IMR-90 (cell line): ENCODE measurements at regions not wholly inside any gene's neighbourhood (a gene's known extent, or its start where the extent isn't known, plus 50 kb on each side); places are given as distances from the start of the nearest gene placed in this dataset.

Experiments used
- BHLHE40 ChIP-seq: fragments of 150-350 bp; IDR thresholded peaks from 2 replicates; pipeline ENCODE4 v1.6.1; 2016; ENCODE audit warnings: mild to moderate bottlenecking, low read depth, low read length
- FOS ChIP-seq: fragments of 150-350 bp; IDR thresholded peaks from 2 replicates; pipeline ENCODE4 v1.6.1; 2016; ENCODE audit warnings: low read depth, low read length
- NFE2L2 ChIP-seq: fragments of 150-350 bp; IDR thresholded peaks from 2 replicates; pipeline ENCODE4 v1.6.1; 2016; ENCODE audit warnings: low read depth, mild to moderate bottlenecking, low read length
- POLR2A ChIP-seq: IDR thresholded peaks from 2 replicates; pipeline ENCODE4 v1.6.1; 2012; ENCODE audit warnings: mild to moderate bottlenecking, low read depth, low read length
- RAD21 ChIP-seq: IDR thresholded peaks from 2 replicates; pipeline ENCODE4 v1.6.1; 2012; ENCODE audit warnings: low read length, improper control_type of control experiment
- RFX5 ChIP-seq: IDR thresholded peaks from 2 replicates; pipeline ENCODE4 v1.8.0; 2012; ENCODE audit warnings: low read depth, mild to moderate bottlenecking, low read length, moderate library complexity
- SMC3 ChIP-seq: fragments of 150-350 bp; IDR thresholded peaks from 2 replicates; pipeline ENCODE4 v1.6.1; 2016; ENCODE audit warnings: low read depth, mild to moderate bottlenecking, antibody characterized with exemption, low read length, moderate library complexity
- TF ChIP-seq, protein P1 (sequence below): conservative IDR thresholded peaks from 2 replicates; pipeline ENCODE4 v1.5.1; 2012; ENCODE audit warnings: mild to moderate bottlenecking, low read depth, low read length, improper control_type of control experiment
- TF ChIP-seq, protein P2 (sequence below): fragments of 150-350 bp; IDR thresholded peaks from 2 replicates; pipeline ENCODE4 v1.6.1; 2017; ENCODE audit warnings: mild to moderate bottlenecking, antibody characterized with exemption, low read length, low read depth
- TF ChIP-seq, protein P3 (sequence below): fragments of 150-350 bp; IDR thresholded peaks from 2 replicates; pipeline ENCODE4 v1.6.1; 2016; ENCODE audit warnings: low read depth, mild to moderate bottlenecking, low read length, moderate library complexity, borderline replicate concordance

DNA sequence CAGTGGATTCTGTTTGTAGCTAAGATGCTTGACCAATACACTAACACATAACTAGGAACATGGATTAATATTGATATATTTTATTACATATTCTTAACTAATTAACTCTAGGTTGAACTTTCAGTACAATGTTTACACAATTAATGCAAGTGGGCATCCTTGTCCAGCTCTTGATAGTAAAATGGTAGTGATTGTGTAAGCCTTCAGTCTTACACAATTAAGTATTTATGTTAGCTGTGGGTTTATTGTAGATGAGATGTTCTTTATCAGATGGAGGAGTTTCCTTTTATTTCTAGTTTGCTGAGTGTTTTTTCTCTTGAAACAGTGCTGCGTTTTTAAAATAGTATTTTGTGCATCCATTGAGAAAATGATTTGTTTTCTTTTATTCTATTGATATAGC, 1210.8 kb downstream of the CDH12 start:
- TF ChIP-seq FOS (no peak), POLR2A (no peak), BHLHE40 (no peak), RAD21 (no peak), RFX5 (no peak), NFE2L2 (no peak), SMC3 (no peak)
- TF ChIP-seq, protein P1, sequence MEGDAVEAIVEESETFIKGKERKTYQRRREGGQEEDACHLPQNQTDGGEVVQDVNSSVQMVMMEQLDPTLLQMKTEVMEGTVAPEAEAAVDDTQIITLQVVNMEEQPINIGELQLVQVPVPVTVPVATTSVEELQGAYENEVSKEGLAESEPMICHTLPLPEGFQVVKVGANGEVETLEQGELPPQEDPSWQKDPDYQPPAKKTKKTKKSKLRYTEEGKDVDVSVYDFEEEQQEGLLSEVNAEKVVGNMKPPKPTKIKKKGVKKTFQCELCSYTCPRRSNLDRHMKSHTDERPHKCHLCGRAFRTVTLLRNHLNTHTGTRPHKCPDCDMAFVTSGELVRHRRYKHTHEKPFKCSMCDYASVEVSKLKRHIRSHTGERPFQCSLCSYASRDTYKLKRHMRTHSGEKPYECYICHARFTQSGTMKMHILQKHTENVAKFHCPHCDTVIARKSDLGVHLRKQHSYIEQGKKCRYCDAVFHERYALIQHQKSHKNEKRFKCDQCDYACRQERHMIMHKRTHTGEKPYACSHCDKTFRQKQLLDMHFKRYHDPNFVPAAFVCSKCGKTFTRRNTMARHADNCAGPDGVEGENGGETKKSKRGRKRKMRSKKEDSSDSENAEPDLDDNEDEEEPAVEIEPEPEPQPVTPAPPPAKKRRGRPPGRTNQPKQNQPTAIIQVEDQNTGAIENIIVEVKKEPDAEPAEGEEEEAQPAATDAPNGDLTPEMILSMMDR, result no peak
- TF ChIP-seq, protein P2, sequence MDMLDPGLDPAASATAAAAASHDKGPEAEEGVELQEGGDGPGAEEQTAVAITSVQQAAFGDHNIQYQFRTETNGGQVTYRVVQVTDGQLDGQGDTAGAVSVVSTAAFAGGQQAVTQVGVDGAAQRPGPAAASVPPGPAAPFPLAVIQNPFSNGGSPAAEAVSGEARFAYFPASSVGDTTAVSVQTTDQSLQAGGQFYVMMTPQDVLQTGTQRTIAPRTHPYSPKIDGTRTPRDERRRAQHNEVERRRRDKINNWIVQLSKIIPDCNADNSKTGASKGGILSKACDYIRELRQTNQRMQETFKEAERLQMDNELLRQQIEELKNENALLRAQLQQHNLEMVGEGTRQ, result no peak
- TF ChIP-seq, protein P3, sequence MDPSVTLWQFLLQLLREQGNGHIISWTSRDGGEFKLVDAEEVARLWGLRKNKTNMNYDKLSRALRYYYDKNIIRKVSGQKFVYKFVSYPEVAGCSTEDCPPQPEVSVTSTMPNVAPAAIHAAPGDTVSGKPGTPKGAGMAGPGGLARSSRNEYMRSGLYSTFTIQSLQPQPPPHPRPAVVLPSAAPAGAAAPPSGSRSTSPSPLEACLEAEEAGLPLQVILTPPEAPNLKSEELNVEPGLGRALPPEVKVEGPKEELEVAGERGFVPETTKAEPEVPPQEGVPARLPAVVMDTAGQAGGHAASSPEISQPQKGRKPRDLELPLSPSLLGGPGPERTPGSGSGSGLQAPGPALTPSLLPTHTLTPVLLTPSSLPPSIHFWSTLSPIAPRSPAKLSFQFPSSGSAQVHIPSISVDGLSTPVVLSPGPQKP, result no peak
